GM18511 (cell line): ENCODE measurements at regions not wholly inside any gene's neighbourhood (a gene's known extent, or its start where the extent isn't known, plus 50 kb on each side); places are given as distances from the start of the nearest gene placed in this dataset.
"Not testable (repeated sequence)": the region's sequence is repeated elsewhere in the genome, so short reads cannot be mapped to it uniquely, and the experiment has no call there.

Experiments used
- ATAC-seq: cut with Tn5 transposase; IDR thresholded peaks from one replicate; pipeline ENCODE4 v1.9.1; 2021; ENCODE audit warnings: mild to moderate bottlenecking, moderate library complexity; ENCODE audit not compliant: unreplicated experiment

- ATAC-seq, result no peak
Observed at GRCh38 chr5:84961193-84961592, 576.5 kb upstream of the EDIL3 start.

GRCh38 chr5:84961903-84962302 lies 577.2 kb upstream of the EDIL3 start:
- ATAC-seq, result no peak

GRCh38 chr5:84983093-84983492 lies 598.4 kb upstream of the EDIL3 start:
- ATAC-seq, result no peak

GRCh38 chr5:84985148-84985547 lies 600.5 kb upstream of the EDIL3 start:
- no peak for ATAC-seq

DNA sequence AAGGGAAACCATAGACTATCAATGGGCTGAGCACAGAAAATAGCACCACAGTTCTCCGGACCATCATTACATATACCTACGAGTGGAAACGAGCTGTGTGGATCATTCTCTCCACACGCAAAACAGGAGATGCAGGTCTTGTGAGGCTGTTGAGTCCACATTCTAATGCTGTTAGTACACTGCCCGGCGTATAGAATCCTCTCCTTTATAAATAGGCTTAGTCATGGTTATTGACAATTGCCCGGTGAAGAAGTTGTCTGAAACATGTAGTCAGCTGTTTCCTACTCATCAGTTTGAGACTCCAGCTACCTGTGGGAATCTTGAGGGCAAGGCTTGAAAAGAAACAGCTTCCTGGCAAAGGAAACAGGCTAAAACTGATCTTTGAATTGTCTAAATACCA lies 602.0 kb upstream of the EDIL3 start:
- ATAC-seq, result no peak

- no peak for ATAC-seq
Observed at GRCh38 chr5:85000671-85001070, 616.0 kb upstream of the EDIL3 start.

- not testable (repeated sequence) for ATAC-seq
Observed at GRCh38 chr5:85002026-85002425, 617.3 kb upstream of the EDIL3 start.

GRCh38 chr5:85010014-85010562 lies 625.4 kb upstream of the EDIL3 start:
- no peak for ATAC-seq

- no peak for ATAC-seq
Observed at GRCh38 chr5:85017261-85017660, 632.6 kb upstream of the EDIL3 start.

- no peak for ATAC-seq
Observed at GRCh38 chr5:85030316-85031084, 645.8 kb upstream of the EDIL3 start.

DNA sequence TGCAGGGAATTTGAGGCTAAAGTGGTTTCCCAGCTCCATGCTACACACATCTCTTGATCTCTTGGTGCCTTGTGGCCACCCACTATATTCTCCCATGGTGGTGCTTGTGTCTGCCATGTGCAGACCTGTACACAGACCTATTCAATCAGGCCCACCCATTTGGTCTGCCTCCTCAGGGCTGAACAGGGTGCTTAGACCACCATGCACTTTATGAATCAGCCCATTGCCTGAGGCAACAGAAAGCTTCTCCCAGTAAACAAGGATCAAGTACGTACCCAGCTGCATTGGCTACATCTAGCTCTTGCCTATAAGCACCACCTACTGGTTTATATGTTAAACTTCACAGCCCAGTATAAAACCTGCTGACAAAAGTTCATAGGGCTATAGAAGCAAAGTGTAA lies 664.3 kb upstream of the EDIL3 start:
- ATAC-seq, result no peak

- ATAC-seq, result no peak
Observed at GRCh38 chr5:85052826-85053225, 668.1 kb upstream of the EDIL3 start.

GRCh38 chr5:85069659-85070640 lies 685.3 kb upstream of the EDIL3 start:
- ATAC-seq, result no peak

GRCh38 chr5:85077581-85077980 lies 692.9 kb upstream of the EDIL3 start:
- no peak for ATAC-seq

DNA sequence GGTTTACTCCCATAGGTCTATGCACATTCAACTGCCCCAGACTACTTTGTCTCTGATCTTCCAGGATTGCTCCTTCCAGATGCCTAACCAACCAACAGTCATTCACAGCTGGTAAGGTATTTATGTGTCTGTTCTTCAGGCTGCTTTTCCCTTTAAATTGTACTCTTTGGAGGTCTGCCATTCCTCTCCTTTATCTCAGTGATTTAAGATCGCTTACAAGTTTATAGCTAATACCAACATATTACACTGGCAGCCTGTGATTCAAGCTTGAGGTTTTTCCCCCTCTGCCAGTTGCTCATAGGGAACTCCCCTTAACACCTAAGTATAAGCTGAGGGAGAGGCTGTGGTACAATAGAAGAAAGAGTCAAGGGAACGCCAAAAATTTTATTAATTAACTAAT lies 711.7 kb upstream of the EDIL3 start:
- ATAC-seq, result no peak

DNA sequence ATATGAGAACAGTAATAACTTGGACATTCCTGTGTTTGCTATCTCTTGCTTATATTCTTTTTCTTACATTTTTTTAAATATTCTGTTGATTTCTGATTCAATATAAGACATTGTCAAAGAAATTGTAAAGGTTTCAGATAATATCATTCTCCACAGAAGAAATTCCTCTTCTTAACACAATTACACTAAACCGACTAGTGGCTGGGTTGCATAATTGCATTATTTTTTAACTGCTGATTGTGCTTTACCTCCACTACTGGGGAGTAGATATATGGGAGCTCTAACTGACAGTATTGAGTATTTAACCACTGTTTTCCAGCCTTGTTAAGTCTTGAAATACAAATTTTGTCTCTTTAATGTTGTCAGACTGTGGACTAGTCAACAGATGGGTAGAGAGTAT lies 723.8 kb upstream of the EDIL3 start:
- no peak for ATAC-seq

GRCh38 chr5:85109616-85110015 lies 724.9 kb upstream of the EDIL3 start:
- ATAC-seq, result no peak

GRCh38 chr5:85132269-85132668 lies 747.6 kb upstream of the EDIL3 start:
- no peak for ATAC-seq

GRCh38 chr5:85140471-85140870 lies 755.8 kb upstream of the EDIL3 start:
- no peak for ATAC-seq

DNA sequence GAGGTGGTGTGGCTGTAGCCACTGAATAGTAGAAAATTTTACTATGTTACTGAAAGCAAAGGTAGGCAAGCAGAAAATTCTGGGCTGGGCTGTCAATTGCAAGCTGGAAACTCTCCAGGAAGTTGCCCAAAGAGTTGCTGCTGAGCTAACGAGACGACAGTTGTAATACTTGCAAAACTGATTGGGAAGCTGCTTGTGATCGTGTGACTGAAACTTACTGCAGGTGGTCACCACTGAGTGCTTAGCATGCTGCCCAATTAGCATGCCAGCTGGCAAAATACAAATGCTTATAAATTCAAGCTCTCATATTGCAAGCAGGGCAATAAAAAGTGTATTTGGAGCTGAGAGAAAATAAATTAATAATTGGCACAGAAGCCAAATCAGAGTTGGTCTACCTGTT lies 758.5 kb upstream of the EDIL3 start:
- ATAC-seq, result no peak

DNA sequence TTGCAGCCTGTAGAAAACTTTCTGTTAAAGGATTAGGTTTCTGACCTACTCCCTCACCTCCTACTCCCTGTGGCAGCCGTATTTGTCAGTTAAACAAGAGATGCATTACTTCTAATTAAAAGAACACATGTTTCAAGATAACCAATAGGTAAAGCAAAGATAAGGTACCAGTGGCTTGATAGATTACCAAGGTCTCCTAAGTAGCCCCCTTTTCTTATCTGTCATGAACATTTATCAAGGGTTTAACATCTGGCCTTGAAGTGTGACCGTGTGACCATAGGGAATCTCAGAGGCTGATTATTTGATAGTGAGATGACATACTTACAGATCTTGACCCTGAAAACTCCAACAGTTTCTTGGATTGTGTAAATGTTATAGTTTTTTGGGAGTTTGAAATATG lies 764.0 kb upstream of the EDIL3 start:
- no peak for ATAC-seq

GRCh38 chr5:85159395-85159794 lies 774.7 kb upstream of the EDIL3 start:
- no peak for ATAC-seq
